Limb (tissue), 2 donors: ENCODE measurements at regions not wholly inside any gene's neighbourhood (a gene's known extent, or its start where the extent isn't known, plus 50 kb on each side); places are given as distances from the start of the nearest gene placed in this dataset.
"Not testable (repeated sequence)": the region's sequence is repeated elsewhere in the genome, so short reads cannot be mapped to it uniquely, and the experiment has no call there.

ENCODE experiments used
- DNase-seq, 2 donors: peaks; one replicate each; pipeline ENCODE4 v3.0.0-alpha.2; 2016; ENCODE audit errors: extremely low spot score in 2 of 2

DNA sequence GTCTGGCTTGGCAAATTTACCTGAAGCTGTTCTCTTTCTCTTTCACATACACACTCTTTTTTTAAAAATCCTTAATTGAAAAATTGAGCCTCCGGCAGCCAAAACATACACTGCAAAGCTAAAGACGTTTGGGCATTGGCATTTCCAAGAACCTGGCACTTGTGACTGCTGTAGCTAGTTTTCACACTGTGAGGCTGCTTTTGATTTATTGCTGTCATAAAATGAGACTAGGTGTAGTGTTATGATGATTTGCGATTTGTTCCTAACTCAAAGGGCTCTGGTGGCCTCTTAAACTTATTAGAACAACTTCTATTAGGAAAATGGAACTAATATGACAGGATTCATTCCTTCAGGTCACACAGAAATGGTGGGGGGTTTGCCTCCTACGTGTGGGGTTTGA lies 377.1 kb upstream of the FAR2 start:
- peak in 1 of 2 donors; percentile 27 for DNase-seq

DNA sequence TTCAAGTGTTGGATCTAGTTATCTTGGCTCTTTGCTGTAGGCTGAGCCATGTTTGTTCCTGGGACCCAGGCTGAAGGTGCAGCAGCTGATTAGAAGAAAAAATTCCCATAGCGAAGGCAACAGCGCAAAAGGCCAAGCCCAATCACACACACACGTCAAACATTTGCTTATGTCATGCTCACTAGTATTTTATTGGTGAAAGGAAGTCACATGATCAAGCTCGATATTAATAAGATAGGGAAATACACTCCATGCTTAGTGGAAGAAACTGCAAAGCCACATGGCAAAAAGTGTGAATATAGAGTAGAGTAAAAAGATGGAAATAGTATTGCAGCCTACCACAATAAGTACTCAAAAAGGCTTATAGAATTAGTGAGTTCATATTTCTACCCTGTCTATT lies 373.5 kb upstream of the FAR2 start:
- no peak for DNase-seq

DNA sequence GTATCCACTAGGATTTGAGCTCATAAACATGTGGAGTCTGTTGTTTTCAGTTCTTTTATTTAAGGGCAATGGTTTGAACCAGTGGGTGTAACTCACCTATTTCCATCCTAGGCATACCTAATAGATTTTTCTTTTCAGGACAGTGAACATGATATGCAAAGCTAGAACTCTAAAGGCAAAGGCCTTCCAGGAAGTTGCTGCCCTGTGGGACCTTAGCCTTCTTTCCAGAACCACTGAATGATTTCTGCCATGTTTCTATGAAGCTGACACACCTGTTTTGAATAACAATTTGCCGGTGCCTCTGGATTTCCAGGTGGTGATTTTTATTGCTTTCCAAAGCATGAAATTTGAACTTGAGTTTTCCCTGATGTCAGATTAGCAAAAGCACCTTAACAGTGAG lies 372.9 kb upstream of the FAR2 start:
- peak in 1 of 2 donors; percentile 10 for DNase-seq

DNA sequence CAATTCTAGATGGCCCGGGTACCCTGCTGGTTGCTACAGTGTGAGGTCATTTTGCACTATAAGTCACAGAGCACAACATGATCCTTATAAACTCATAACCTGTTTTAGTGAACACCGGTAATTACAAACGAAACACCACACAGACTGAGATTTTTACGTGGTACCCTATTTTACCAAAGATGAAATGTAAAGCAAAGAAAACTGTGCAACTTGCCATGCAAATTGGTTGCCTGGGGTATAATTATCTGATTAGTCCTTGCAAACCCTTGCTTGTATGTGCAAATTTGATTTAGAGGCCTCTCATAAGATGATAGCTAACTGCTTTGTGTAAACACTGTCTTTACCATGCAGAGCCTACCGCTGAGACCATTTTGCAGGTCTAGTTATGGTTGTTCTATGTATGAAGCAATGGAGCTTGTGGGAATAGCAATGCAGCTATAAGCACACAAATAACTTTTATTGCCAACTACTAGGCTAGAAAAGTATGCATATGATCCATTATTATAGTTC lies 372.1 kb upstream of the FAR2 start:
- no peak for DNase-seq

DNA sequence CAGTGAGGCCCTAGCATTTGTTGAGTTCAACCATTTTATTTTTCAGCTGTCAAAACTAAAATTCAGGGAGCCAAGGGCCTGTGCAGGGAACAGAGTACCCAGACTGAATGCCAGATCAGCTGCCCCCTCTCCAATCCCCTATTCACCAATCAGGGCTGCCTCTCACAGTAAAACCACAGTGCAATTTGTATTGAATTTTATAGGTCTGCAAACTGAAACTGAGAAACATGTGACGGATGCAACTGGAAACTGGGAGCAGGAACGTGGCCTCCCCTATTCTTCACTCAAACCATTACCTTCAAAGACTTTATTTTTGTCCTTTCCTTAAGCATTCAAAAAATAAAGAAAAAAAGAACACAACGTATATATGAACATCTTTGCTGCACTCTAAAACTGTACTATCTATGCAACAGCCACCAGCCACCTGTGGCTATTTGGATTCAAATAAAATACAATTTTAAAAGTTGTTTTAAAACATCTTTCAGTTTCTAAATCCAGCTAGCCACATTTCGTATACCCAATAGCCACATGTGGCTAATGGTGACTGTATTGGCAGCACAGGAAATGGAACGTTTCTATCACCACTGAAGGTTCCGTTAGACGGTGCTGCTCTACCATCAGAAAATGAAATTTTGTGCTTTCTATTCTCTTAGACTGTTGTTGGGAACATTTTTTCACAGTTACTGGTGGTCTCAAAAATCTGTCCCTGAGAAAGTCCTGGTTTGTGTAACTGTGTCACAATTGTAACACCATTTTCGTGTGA lies 371.3 kb upstream of the FAR2 start:
- no peak for DNase-seq

DNA sequence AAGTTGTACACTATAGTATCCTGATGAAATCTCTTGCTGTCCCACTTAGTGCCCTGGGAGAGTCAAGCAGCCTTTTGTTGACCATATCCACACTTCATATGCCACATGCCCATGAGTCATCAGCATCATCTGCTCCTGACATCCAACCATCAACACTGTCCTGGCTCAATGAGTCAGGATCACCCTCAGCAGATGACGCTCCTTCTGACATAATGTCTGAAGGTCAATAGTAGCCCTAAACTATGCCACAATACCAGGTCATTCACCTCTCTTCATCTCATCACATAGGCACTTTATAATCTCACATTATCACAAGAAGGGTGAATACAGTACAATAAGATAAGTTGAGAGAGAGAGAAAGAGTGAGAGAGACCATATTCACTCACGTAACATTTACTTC lies 369.0 kb upstream of the FAR2 start:
- no peak for DNase-seq

DNA sequence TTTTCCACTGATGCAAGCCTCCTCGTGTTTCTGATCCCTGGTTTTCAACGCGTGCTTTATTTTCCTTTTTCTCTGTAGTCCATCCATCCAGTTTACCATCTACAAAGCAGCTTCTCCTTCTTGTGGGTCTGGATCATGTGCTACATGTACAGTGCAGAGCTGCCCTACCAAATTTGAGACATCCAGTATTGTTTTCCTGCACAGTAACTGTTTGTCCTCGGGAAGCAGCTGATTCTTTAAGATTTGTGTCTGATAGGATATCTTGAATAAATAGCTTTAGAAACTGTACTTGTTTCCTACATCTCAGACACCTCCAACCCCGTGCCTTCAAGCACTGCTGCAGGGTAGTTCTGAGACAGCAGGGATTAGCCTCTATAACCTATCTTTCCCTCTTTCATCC lies 368.1 kb upstream of the FAR2 start:
- no peak for DNase-seq

DNA sequence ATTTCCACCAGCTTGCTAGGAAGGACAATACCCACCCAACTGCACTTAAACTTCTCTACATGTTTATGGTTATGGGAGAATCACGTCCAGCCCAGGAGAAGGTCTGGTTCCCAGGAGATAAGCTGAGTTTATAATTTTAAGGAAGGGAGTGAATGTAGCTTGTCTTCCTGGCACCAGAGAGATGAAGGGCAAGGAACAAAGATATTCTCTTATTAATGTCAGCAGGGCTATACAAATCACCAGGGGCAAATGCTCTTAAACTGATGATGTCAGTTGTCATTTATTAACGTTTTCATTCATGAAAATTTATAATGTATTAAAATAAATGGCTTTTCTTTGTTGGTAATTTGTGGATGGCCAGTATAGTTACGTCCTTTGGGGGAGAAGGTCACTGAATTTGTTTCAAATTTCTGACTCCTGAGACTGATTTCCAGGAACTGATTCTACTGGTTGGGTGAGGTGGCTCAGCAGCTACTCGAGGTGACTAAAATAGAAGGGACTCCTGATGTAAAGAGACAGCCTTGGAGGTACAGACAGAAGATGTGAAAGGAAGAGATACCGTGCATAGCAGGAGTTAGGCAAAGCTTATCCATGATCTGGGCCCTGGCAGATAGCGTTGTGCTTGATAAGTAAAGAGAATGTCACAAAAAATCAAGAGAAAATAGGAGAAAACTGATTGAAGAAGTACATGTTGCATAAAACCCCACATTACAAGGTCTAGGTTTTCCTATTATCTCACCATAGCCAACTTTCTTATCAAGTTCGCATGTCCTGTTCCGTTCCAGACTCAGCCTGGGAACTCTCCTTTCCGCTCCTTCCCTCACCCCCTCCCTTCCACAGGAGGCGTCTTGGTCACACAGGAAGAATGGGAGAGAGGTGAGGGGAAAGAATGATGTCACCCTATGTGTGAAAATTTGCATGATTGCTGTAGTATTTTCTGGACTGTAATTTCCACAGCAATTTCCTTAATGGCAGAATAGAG lies 367.1 kb upstream of the FAR2 start:
- DNase-seq: no peak

DNA sequence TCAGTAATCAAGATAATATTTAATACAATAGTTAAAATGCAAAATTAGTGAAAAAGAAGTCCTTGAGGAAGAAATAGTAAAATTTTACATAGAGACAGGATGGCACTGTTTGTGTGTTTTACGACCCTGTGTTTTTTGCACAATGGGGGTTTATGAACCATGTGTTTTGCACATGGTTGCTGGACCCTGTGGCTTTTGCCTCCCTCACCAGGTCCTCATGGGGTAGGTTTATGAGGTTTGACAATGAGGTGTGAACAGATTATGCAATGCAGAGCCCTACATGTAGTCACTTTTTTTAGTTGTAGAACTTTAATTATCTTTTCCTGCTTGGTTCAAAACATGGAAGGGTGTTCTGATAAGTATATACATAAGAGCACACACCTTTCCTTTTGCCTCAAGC lies 366.3 kb upstream of the FAR2 start:
- DNase-seq: no peak

DNA sequence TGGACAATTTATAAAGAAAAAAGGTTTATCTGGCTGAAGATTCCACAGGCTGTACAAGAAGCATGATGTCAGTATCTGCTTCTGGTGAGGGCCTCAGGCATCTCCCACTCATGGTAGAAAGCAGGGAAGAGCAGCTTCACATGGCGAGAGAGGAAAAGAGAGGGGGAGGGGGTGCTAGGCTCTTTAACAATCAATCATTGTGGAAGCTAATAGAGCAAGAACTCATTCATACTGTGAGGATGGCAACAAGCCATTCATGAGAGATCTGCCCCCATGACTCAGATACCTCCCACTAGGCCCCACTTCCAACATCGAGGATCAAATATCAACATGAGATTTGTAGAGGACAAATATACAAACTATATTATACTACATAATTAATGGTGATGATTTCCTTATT lies 361.9 kb upstream of the FAR2 start:
- DNase-seq: no peak

DNA sequence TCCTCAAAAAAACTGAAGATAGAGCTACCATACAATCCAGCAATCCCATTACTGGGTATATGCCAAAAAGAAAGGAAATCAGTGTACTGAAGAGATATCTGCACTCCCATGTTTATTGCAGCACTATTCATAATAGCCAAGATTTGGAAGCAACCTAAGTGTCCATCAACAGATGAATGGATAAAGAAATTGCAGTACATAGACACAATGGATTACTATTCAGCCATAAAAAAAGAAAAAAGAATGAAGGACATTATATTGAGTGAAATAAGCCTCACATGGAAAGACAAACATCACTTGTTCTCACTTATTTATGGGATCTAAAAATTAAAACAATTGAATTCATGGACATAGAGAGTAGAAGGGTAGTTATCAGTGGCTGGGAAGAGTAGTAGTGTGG lies 360.8 kb upstream of the FAR2 start:
- not testable (repeated sequence) for DNase-seq

DNA sequence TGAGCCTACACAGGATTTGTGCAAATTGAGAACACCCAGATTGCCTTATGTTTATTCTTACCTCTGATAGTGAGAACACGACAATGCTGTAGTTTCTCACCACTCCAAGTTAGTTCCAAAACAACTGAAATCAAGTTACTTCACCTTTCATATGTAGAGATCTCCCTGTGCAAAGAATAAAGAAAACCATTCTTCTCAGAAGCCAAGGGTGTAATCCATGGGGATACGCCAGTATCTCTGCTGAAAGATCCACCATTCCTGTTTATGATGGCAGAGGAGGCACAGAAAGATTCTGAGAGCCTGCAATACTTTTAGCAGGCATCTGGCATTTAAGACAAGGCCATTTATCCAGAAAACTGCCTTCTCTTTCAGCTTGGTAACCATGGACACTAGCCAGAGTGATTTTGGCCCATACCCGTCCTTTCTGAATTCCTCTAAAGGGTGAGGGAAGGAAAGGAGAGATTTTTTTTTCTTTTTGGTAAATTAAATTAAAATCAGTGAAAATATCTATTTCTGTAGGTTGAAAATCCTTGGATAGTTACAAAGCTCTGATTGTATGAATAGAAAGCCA lies 355.4 kb upstream of the FAR2 start:
- no peak for DNase-seq

DNA sequence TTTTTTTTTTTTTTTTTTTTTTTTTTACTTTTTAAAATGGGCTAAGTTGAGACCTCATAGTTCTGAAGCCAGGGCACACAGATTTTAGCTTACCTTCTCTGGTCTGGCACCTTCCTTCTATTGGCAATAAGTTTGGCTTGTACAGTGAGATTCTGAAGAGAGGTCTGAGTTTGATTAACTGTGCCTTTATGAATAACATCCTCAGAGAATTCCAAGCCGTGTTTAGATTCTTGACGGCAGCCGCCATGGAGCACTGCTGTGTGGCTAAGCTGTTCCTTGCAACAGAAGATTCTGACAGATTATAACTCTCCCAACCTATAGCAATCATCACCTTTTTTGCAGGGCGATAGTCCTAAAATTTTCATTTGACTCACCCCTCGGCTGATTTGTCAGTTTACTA lies 354.9 kb upstream of the FAR2 start:
- peak in 1 of 2 donors; percentile 29 for DNase-seq

DNA sequence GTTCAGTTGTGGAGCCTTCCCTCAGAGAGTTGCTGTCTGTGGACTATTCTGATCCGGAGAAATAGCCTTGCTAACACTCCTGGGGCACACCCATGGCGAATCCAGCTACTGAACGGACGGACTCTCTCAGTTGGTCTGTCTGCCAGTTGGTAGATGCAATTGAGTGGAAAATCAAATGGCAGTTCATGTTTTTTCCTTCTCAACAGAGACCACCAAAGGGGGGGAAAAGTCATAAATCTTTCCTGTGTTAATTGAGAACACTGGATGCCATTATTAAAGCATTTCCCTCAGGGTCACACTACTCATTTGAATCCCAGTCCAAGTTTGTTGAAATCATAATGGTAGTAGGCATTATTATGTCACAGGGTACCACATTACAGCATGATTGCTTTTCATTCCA lies 354.3 kb upstream of the FAR2 start:
- no peak for DNase-seq

DNA sequence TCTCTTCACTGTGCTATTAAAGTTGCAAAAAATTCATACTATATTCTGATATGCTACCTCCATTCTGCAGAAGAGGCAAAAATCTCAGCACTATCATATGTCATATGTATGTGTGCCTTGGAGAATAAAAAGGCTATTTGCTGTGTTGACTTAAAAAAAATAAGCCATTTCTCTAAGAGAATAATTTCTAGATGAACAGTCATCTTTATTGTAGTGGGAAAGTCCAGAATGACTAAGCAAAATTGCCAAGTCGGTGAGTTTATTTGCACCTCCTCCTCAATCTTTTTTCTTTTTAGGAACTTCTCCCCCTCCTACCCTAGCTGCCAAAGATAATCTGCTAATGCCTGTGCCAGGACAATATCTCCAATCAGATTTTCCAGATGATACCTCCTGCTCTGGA lies 353.8 kb upstream of the FAR2 start:
- no peak for DNase-seq

DNA sequence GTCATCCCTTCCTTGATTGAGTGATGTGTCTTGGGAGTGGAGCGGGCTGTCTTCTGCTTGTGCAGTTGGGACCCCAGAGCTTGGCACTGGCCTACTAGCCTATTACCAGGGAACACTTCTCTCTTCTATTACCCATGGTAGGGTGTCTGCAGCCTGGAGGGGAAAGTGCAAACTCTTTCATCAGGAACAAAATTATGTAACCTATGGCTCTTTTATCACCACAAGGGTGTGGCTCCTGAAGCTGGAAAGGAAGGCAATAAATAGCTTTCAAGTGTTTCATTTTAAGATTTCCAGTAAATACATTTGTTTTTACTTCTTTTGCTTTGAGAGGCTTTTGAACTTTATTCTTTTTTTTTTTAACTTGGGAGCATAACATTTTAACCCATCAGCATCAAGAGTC lies 349.7 kb upstream of the FAR2 start:
- DNase-seq: no peak

DNA sequence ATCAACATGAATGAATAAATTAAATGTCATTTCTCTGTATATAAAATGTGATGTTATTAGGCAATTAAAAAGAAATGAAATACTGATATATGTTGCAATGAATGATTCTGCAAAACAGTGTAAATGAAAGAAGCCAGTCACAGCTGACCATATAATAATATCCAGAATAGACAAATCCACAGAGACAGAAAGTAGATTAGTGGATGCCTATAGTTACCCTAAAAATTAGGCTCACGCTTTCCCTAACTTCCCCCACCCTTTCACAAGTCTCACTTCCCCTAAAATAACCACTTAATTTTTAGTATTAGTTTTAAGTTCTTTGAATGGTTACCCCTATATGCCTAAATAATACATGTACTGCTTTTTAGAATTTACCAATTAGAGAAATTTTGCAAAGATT lies 348.9 kb upstream of the FAR2 start:
- no peak for DNase-seq

DNA sequence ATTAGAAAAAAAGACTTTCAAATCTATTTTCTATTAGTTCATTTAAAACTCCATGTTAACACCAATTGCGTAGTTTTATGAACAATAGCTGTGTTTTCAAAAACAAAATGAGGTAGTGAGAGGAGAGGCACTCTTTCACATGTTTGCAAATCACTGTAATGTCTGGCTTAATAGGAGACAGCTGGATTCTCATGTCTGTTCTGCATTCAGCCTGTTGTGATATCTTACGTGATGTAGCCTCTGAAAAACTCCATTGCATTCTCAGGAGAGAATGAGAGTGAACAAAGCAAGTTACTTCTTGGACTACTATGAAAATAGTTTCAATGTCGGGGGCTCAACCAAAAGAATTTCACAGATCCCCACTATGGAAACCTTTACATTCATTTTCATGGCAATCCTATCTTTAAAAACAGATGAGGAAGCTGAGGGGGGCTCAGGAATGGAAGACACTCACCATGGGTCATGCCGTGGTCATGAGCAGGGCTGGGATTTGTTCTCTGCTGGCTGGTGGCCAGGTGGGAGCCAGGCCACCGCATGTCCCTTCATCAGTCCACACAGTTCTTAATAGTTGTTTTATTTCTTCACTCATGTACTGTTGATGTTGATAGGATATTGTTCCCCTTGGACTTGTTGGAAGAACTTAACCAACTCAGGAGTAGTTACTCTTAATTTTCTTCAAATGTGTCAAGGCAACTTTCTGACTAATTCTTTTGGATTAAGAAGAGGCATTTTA lies 346.2 kb upstream of the FAR2 start:
- DNase-seq: peak in 1 of 2 donors; percentile 38

DNA sequence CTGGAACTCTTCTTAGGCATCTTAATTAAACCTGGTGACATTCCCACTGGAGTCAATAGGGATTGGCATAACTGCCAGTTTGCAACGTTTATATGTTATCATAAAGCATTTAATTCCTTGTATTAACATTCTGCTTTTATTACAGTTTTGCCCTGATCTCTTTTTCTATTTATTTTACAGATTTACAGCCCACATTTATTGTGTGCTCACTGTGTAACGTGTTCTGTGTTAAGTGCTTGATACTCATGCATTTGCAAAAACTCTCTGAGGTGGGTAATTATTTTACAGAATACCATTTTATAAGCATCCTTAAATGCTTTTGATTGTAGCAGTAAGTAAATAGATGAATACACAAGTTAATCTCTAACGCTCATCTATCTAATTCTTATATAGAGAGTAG lies 341.5 kb upstream of the FAR2 start:
- no peak for DNase-seq

DNA sequence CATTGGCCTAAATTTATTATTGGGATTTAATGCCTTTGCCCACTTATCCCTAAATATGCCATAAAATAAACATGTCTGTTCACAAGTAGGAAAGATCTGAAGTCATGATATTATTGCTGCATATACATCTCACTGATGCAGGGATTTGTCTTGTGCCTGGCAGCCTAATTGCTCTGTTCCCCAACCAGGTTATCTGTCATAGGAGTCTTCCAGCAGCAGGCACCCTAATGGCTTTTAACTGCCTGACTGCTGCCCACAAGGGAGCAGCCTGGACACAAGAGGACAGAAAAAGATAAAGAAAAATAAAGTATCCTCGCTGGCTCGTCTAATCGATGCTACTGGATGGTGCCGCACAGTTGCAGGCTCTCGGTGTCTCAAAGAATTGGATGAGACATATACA lies 337.6 kb upstream of the FAR2 start:
- DNase-seq: no peak

DNA sequence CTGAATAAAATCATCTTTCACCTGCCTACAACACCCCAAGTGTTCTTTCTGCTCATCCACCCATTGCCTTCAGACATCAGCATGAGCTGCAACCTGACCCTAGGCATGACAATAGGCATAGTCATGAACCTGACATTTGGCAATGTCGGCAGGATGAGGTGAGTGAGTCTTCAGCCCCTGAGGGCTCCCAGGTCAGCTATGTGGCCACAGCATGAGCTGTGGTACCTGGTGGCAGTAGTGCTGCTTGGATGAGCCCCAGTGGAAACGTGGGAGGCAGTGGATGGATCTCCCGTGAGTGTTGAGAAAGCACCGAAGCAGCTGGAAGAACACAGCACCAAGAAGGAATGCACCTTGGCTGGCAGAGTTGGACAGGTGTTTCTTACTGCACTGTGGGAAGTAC lies 334.8 kb upstream of the FAR2 start:
- no peak for DNase-seq
